Spleen (tissue), 11 donors: ENCODE measurements at regions not wholly inside any gene's neighbourhood (a gene's known extent, or its start where the extent isn't known, plus 50 kb on each side); places are given as distances from the start of the nearest gene placed in this dataset.

Experiments used
- DNase-seq: peaks from one replicate; pipeline ENCODE4 v3.0.0-alpha.2; 2020
- H3K27ac ChIP-seq, 8 donors: fragments of 200-600 bp; sonication (generic) in 7 of 8; 1 replicate in 4 of 8; 2 replicates in 4 of 8; pipeline versions ENCODE4 v1.5.0 to v1.8.0; 2016 to 2021; ENCODE audit warnings: inconsistent platforms in 4 of 8, mild to moderate bottlenecking in 4 of 8, moderate library complexity in 1 of 8
- H3K27me3 ChIP-seq, 7 donors: fragments of 200-600 bp; sonication (generic) in 6 of 7; replicated peaks in 1 of 7; 1 replicate in 4 of 7; 2 replicates in 3 of 7; pipeline versions ENCODE4 v1.5.0 to v1.8.0; 2016 to 2021; ENCODE audit warnings: inconsistent platforms in 3 of 7, mild to moderate bottlenecking in 1 of 7
- H3K36me3 ChIP-seq, 6 donors: fragments of 200-600 bp; sonication (generic) in 5 of 6; 1 replicate in 4 of 6; 2 replicates in 2 of 6; pipeline versions ENCODE4 v1.5.0 to v1.8.0; 2016 to 2021; ENCODE audit warnings: inconsistent platforms in 2 of 6
- H3K4me1 ChIP-seq, 6 donors: fragments of 200-600 bp; sonication (generic) in 5 of 6; 1 replicate in 3 of 6; 2 replicates in 3 of 6; pipeline versions ENCODE4 v1.5.0 to v1.8.0; 2016 to 2021; ENCODE audit warnings: inconsistent platforms in 3 of 6
- H3K4me3 ChIP-seq, 8 donors: fragments of 200-600 bp; sonication (generic) in 7 of 8; 1 replicate in 4 of 8; 2 replicates in 4 of 8; pipeline versions ENCODE4 v1.5.0 to v1.8.0; 2016 to 2021; ENCODE audit warnings: inconsistent platforms in 4 of 8, mild to moderate bottlenecking in 4 of 8, moderate library complexity in 2 of 8
- H3K9me3 ChIP-seq, 8 donors: fragments of 200-600 bp; sonication (generic) in 7 of 8; 1 replicate in 4 of 8; 2 replicates in 4 of 8; pipeline versions ENCODE4 v1.5.0 to v1.8.0; 2016 to 2021; ENCODE audit warnings: inconsistent platforms in 4 of 8
- CTCF ChIP-seq, 11 experiments: fragments of 200-600 bp in 7 of 11; fragments of 450-650 bp in 4 of 11; sonication (generic) in 4 of 11; IDR thresholded peaks in 8 of 11; conservative IDR thresholded peaks in 3 of 11; 1 replicate in 7 of 11; 2 replicates in 4 of 11; pipeline versions ENCODE4 v1.4.0 to v1.8.0; 2016 to 2021; ENCODE audit warnings: antibody characterized with exemption in 11 of 11, inconsistent platforms in 4 of 11, mild to moderate bottlenecking in 1 of 11
- POLR2A ChIP-seq, 3 donors: fragments of 450-650 bp; IDR thresholded peaks; one replicate each; pipeline ENCODE4 v1.5.1; 2017; ENCODE audit warnings: antibody characterized with exemption in 3 of 3, mild to moderate bottlenecking in 1 of 3
- POLR2AphosphoS5 ChIP-seq, 3 donors: sonication (generic); formaldehyde crosslinking; IDR thresholded peaks; one replicate each; pipeline ENCODE4 v1.5.1; 2017; ENCODE audit warnings: antibody characterized with exemption in 3 of 3
- WGBS, 5 donors: extraction: QIAGEN DNeasy Blood & Tissue Kit in 3 of 5; methylation state at CpG; one replicate each; pipeline versions ENCODE4 v1.1.5 to v1.1.7; 2013 to 2018; 5-methylcytosine and 5-hydroxymethylcytosine counted together
- intact Hi-C: fragments of 100-400 bp; cut with DNase I; formaldehyde crosslinking; loops from one replicate; pipeline ENCODE4 v1.15.0; 2023; ENCODE audit warnings: low total_unique reads
- small RNA-seq, 4 donors: library from RNA; depleted of rRNA; stranded (forward); fragments of <200 nt; gene quantifications; one replicate each; pipeline ENCODE3, GENCODE V24; 2016
- donor health status: healthy with polysubstance abuse.
- donor health status: DM: no; HTN: no; CAD: no; lungs with moderate emphysema.
- donor health status: DM: no; HTN: no; CAD: no.
- donor health status: Bipolar disorder and iron deficiency.
- donor health status: healthy.
- donor health status: DM: no; HTN: no; CAD: no.
- donor health status: DM: yes; HTN: yes; CAD: no.

GRCh38 chr12:30807695-30808034, 52.9 kb upstream of the CAPRIN2 start:
- peaks cover 0 to 5% (median 1%) of the 10 kb centered on the region in 6 donors for H3K4me1 ChIP-seq
- DNase-seq = no peak
- peaks cover 0 to 7% (median 0%) of the 10 kb centered on the region in 8 donors for H3K9me3 ChIP-seq
- H3K27ac ChIP-seq = no peak overlapping the region
- WGBS, 5 donors = 46 to 70% (median 58%) methylated on average over 1 of the region's 1 CpG
- TF ChIP-seq CTCF (IDR thresholded peaks at IDR 0.05 in 8 of 11, conservative IDR thresholded peaks at IDR 0.05 in 3 of 11) (peak in 3 of 11 experiments; percentile 5 to 11 (median 7)), POLR2A (IDR thresholded peaks at IDR 0.05) (no peak)
- intact Hi-C loops = loop anchor here (10.0 kb wide), 2 partner anchors 1253 to 1733 kb away; no protein-coding TSS in a partner anchor
- no peak overlapping the region for H3K4me3 ChIP-seq
- no peaks in the 10 kb centered on the region for H3K27me3 ChIP-seq
- H3K36me3 ChIP-seq = no peaks in the 10 kb centered on the region

GRCh38 chr12:30806989-30807694, 52.4 kb upstream of the CAPRIN2 start:
- no peak for DNase-seq
- TF ChIP-seq CTCF (IDR thresholded peaks at IDR 0.05 in 8 of 11, conservative IDR thresholded peaks at IDR 0.05 in 3 of 11) = peak; percentile 46 to 93 (median 75)
- TF ChIP-seq POLR2A (IDR thresholded peaks at IDR 0.05) = no peak
- no peaks in the 10 kb centered on the region for H3K36me3 ChIP-seq
- intact Hi-C loops = loop anchor here (10.0 kb wide), 2 partner anchors 1252 to 1732 kb away; no protein-coding TSS in a partner anchor
- no peak overlapping the region for H3K27ac ChIP-seq
- H3K4me1 ChIP-seq = peaks cover 0 to 5% (median 1%) of the 10 kb centered on the region in 6 donors
- peaks cover 0 to 7% (median 0%) of the 10 kb centered on the region in 8 donors for H3K9me3 ChIP-seq
- 52 to 65% (median 58%) methylated on average over 7 of the region's 7 CpGs for WGBS, 5 donors
- no peak overlapping the region for H3K4me3 ChIP-seq
- no peaks in the 10 kb centered on the region for H3K27me3 ChIP-seq

GRCh38 chr12:30805959-30806358, 51.2 kb upstream of the CAPRIN2 start:
- H3K36me3 ChIP-seq = no peaks in the 10 kb centered on the region
- intact Hi-C loops = loop anchor here (10.0 kb wide), 2 partner anchors 1251 to 1731 kb away; no protein-coding TSS in a partner anchor
- no peak for DNase-seq
- H3K4me3 ChIP-seq = no peak overlapping the region
- WGBS, 5 donors = 66 to 89% (median 80%) methylated on average over 1 of the region's 1 CpG
- H3K4me1 ChIP-seq = peaks cover 0 to 5% (median 1%) of the 10 kb centered on the region in 6 donors
- peaks cover 0 to 7% (median 0%) of the 10 kb centered on the region in 8 donors for H3K9me3 ChIP-seq
- H3K27ac ChIP-seq = no peak overlapping the region
- TF ChIP-seq POLR2A (IDR thresholded peaks at IDR 0.05) (no peak), CTCF (IDR thresholded peaks at IDR 0.05 in 8 of 11, conservative IDR thresholded peaks at IDR 0.05 in 3 of 11) (no peak), POLR2AphosphoS5 (IDR thresholded peaks at IDR 0.05) (no peak)
- no peaks in the 10 kb centered on the region for H3K27me3 ChIP-seq

Small RNA genes lying in the stretch of these regions (small RNA-seq; reads per million reads assigned to genes)
- gene PPIAP44 = 0 reads per million in 4 donors
